HUES64 (cell line): ENCODE measurements at regions not wholly inside any gene's neighbourhood (a gene's known extent, or its start where the extent isn't known, plus 50 kb on each side); places are given as distances from the start of the nearest gene placed in this dataset.

ENCODE experiments used
- H3K27ac ChIP-seq: 2 replicates; pipeline ENCODE4 v1.7.0; 2013; ENCODE audit warnings: low read depth, low read length, inconsistent platforms
- H3K27me3 ChIP-seq: 2 replicates; pipeline ENCODE4 v1.6.1; 2013; ENCODE audit warnings: mild to moderate bottlenecking, low read length; ENCODE audit not compliant: insufficient read depth
- H3K36me3 ChIP-seq: 2 replicates; pipeline ENCODE4 v1.6.1; 2013; ENCODE audit warnings: mild to moderate bottlenecking, low read length; ENCODE audit not compliant: insufficient read depth
- H3K4me1 ChIP-seq: 2 replicates; pipeline ENCODE4 v1.6.1; 2013; ENCODE audit warnings: mild to moderate bottlenecking, low read length, moderate library complexity; ENCODE audit not compliant: insufficient read depth
- H3K4me3 ChIP-seq: 2 replicates; pipeline ENCODE4 v1.5.1; 2013; ENCODE audit warnings: mild to moderate bottlenecking, low read length, moderate library complexity
- H3K9ac ChIP-seq: 2 replicates; pipeline ENCODE4 v1.6.1; 2013; ENCODE audit warnings: mild to moderate bottlenecking, low read depth, low read length
- H3K9me3 ChIP-seq: 2 replicates; pipeline ENCODE4 v1.6.1; 2013; ENCODE audit warnings: low read depth, low read length; ENCODE audit not compliant: insufficient read depth
- whole genome bisulfite sequencing: fragments of 150-250, 120-280 bp; methylation state at CpG from one replicate; pipeline ENCODE4 v1.1.7; 2013; ENCODE audit warnings: missing lambda C conversion rate; 5-methylcytosine and 5-hydroxymethylcytosine counted together

DNA sequence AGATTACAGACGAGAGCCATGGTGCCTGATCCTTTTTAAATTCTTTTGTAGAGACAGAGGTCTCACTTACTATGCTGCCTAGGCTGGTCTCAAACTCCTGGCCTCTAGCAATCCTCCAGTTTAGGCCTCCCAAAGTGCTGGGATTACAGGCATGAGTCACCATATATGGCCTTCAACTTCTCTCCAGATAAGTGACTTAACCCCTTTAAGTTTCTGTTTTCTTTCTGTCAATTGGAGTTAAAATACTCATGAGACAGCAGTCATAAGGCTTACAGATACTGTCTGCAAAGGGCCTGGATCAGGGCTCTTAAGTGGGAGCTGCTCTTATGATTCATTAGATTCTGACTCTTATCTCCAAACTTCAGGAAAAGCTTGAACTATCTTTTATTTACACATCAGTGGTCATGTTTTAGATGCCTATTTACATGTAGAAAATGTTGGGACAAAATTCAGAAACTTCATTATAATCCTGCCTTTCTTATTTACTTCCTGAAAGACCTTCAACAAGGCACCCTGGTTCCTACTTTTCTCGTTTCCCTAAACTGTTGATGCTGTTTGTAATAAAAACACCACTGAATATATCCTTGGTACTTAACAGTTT, 271.5 kb upstream of the TBX3 start:
- Histone ChIP-seq H3K36me3 (no peaks in the 10 kb centered on the region), H3K27ac (no peak overlapping the region), H3K4me1 (no peaks in the 10 kb centered on the region), H3K4me3 (no peak overlapping the region), H3K9me3 (no peaks in the 10 kb centered on the region), H3K27me3 (no peaks in the 10 kb centered on the region), H3K9ac (no peak overlapping the region)
- WGBS, result 95% methylated on average over 2 of the region's 2 CpGs

DNA sequence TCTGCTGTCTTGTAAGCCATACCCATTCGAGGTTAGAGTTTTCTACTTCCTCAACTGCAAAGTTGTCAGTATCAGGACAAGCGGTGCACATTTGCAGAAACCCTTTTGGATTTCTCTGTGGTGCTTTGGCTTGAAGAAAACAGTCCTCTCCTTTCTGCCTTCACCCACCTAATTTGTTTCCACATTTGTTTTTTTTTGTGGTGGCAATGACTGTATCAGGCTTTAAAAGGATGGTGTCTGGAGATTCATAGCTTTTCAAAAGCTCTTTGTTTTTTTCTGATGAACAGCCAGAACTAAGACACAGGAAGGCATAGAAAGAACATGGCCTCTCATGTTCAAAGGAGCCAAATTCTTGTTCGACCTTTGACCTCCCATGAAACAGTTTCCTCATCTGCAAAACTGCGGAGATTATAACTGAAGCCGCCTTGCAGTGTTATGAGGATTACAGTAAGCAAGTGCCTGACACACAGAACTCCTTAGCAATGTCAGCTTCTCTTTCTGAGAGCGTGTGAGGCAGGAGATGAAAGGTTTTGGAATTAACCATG, 270.6 kb upstream of the TBX3 start:
- no peak overlapping the region for H3K27ac ChIP-seq
- H3K36me3 ChIP-seq, result no peaks in the 10 kb centered on the region
- H3K4me1 ChIP-seq, result no peaks in the 10 kb centered on the region
- no peaks in the 10 kb centered on the region for H3K9me3 ChIP-seq
- 90% methylated on average over 6 of the region's 6 CpGs for WGBS
- no peaks in the 10 kb centered on the region for H3K27me3 ChIP-seq
- no peak overlapping the region for H3K9ac ChIP-seq
- no peak overlapping the region for H3K4me3 ChIP-seq

DNA sequence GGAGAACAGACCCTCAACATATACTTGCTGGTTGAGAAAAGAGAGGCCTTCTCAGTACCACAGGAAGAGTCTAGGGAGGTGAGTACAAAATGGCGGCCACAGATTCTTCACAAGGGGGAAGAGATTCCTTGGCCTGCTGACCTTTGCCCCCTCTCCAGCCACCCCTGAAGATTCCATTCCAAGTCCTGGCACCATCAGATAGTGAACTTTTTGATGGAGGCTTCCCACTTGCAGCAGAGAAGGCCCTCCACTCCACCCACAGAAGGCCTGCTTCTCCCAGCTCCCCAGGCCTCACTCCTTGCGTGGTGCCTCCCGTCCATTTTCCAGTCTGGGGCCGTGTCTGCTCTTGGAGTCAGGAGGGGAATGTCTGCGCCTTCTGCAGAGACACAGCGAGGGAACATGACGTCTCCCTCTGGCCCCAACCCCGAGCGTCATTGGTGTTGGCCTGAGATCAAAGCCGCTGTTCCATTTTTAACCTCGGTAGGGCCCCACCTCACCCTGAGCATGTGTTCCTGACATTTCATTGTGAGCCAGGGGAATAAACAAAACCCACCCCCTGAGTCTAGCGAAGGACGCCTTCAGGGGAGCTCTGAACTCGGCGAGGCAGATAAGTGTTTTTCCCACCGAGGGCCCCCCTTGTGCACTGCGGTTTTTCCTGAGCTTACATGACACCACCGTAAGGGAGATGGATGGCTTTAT, 268.7 kb upstream of the TBX3 start:
- WGBS, result 91% methylated on average over 18 of the region's 18 CpGs
- Histone ChIP-seq H3K4me3 (no peak overlapping the region), H3K9ac (no peak overlapping the region), H3K36me3 (no peaks in the 10 kb centered on the region), H3K27ac (no peak overlapping the region), H3K27me3 (no peaks in the 10 kb centered on the region), H3K9me3 (no peaks in the 10 kb centered on the region), H3K4me1 (no peaks in the 10 kb centered on the region)

DNA sequence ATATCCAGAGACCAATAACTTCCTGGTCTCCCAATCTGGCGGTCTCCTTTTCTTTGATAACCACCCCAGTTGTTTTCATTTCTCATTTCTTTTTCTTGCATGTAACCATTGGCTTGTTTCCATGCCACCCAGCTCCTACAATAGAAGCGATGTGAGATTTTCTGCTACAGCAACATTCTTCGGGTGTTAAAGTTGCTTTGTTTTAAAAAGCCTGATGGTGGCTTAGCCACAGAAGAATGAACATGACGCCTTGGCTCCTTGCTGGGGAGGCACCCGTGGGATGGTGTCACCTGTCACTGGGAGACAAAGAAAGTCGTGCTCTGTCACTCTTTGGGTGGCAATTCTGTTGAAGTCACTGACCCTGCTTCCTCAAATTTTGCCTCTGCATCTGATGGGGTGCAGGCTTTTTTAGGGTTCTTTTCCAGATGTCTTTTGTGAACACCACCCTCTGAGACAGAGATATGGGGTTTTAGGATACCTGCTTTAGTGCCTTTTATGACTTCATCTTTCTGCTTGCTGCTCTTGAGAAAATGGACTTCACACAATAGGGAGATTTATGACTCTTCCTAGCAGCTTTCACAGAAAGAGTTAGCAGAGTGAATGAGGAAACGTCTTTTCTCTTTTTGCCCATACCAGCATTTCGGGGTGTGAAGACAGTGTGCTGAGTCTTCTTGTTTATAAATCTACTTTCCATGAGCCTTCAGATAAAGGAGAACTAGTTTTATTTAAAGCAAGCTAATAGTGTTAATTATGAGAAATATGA, 265.3 kb upstream of the TBX3 start:
- no peak overlapping the region for H3K4me3 ChIP-seq
- WGBS, result 85% methylated on average over 7 of the region's 8 CpGs
- H3K9me3 ChIP-seq, result no peaks in the 10 kb centered on the region
- H3K9ac ChIP-seq, result no peak overlapping the region
- H3K36me3 ChIP-seq, result no peaks in the 10 kb centered on the region
- H3K27me3 ChIP-seq, result no peaks in the 10 kb centered on the region
- H3K27ac ChIP-seq, result no peak overlapping the region
- no peaks in the 10 kb centered on the region for H3K4me1 ChIP-seq

DNA sequence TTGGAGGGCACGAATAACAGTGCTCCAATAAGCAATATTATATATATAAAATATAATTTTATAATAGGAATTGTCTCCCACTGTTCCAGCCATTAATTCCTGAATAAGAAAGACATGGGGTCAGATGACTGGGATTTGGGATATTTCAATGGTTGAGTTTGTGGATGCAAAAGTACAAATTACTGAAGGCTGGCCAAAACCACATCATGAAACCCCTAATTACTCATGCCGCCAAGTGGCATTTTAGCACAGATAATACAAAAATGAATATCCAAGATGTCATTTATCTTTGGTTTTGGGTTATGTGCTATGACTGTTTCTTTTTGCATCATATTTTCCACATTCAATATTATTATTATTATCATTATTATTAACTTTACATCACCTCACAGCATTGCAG, 261.4 kb upstream of the TBX3 start:
- Histone ChIP-seq H3K4me1 (no peaks in the 10 kb centered on the region), H3K4me3 (no peak overlapping the region), H3K9me3 (no peaks in the 10 kb centered on the region), H3K36me3 (no peaks in the 10 kb centered on the region), H3K27ac (no peak overlapping the region), H3K9ac (no peak overlapping the region), H3K27me3 (no peaks in the 10 kb centered on the region)
- no CpG with 5 or more reads among the region's 2 CpGs for WGBS

DNA sequence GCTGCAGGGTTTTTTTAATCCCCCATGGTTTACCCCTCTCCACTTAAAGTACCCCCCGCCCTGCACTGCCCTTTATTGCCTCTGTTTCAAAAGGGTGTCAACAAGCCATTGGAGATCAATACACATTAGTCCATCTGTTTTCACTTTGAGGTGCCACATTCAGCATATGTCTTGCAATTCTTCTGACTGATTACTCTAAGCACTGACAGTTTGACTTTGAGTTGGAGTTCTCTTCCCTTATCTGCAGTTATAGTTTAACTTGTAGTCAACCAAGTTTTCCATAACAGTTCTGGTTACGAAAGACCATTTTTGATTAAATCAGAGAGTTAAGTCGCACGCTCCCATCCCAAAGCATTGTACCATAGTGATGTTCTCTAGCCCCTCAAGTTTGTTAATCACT, 260.8 kb upstream of the TBX3 start:
- no peaks in the 10 kb centered on the region for H3K36me3 ChIP-seq
- WGBS, result 91% methylated on average over 4 of the region's 4 CpGs
- H3K27ac ChIP-seq, result no peak overlapping the region
- H3K4me1 ChIP-seq, result no peaks in the 10 kb centered on the region
- no peak overlapping the region for H3K4me3 ChIP-seq
- H3K9me3 ChIP-seq, result no peaks in the 10 kb centered on the region
- no peaks in the 10 kb centered on the region for H3K27me3 ChIP-seq
- H3K9ac ChIP-seq, result no peak overlapping the region

DNA sequence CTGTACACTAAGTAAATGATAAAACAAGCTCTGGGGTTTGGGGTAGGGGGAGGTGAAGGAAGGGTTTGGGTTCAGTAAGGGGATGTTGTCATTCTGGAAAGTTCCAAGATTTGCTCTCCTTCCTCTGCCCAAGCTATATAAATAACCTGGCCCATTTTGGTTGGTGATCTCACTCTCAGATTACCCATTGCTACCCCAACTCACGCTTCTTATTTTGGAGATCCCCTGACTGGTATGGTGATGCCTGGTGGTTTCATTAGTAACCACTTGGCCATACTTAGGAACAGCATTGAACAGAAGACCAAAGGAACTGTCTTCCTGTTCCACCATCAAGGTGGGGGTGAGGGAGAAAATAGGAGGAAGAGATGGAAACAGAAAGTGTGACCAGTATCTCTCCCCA, 259.6 kb upstream of the TBX3 start:
- Histone ChIP-seq H3K27ac (no peak overlapping the region), H3K27me3 (no peaks in the 10 kb centered on the region), H3K4me3 (no peak overlapping the region), H3K9me3 (no peaks in the 10 kb centered on the region), H3K36me3 (no peaks in the 10 kb centered on the region), H3K9ac (no peak overlapping the region), H3K4me1 (no peaks in the 10 kb centered on the region)
- WGBS, result 89% methylated on average over 1 of the region's 1 CpG

DNA sequence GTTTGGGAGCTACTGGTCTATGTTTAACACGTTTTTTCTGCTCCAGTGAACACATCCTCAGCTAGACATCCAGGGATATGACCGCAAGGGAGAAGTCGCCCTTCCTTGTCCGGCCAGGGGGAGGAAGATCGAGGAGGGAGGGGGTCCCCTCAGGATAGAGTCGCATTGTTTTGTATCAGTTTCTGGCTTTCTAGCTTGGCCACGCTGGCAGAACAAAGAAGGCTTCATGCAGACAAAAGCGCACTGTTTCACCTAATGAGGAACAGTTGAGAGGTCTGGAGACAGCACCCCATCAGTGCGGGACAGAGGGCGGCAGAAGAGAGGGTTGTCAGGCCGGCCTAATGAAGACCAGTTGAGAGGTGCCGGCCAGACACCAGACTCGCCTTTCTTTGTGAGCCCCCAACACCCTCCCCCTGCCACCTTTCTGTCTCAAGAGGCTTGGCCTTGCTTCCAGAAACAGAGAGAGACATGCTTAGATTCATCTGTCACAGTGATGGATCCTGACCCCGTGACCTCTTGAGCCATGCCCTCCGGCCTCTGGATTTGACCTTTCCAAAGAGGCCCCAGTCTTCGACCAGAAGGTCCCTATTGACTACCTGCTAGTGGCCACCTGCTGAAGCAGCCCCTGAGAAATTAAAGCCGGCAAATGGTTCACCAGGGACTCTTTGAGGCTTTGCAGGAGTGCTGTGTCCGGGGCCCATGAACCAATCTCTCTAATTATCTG, 254.7 kb upstream of the TBX3 start:
- H3K36me3 ChIP-seq, result no peaks in the 10 kb centered on the region
- no peaks in the 10 kb centered on the region; the same call in 1 of the 2 replicates for H3K4me1 ChIP-seq
- no peak overlapping the region for H3K4me3 ChIP-seq
- no peaks in the 10 kb centered on the region for H3K9me3 ChIP-seq
- no peak overlapping the region for H3K27ac ChIP-seq
- 89% methylated on average over 18 of the region's 18 CpGs for WGBS
- no peak overlapping the region for H3K9ac ChIP-seq
- H3K27me3 ChIP-seq, result no peaks in the 10 kb centered on the region

DNA sequence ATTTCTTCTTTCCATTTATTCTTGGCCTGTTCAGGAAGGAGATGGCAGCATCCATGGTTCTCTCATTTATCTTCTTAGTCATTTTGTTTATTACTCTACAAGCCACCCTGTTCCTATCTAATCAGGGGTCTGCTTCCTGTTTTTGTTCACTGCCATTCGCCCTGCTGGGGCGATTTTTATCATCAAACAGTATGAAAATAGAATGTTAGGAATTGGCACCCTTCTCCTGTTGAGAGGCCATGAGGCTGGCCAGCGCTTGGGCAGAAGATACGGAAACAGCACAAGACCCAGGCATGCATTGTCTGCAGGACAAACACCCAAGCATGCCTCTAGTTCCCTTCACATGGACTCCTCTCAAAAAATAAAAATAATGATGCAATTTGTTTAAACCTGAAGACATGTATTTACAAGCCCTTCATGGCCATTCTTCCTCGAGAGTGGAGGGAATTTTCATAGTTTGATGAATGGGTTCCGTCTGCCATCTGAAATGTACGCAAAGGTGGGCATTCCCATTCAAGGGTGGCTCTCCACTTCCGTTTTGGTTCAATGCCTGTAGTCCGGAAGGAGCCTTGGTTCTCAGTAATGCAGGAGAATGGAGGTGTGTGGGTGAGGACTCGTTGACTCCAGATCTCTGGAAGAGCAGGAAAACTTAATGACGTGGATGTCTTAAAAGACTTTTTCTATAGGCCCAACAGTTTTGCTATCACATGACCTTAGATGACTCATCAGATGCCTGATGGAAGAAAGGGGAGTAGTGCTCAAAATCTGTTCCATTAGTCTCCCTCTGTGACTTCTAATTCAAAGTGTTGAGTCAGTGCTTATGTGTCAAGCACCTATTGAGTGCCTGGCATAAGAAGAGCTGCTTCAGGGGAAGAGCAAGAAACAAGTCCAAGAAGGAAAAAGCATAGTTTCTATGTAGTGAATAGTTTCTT, 252.4 kb upstream of the TBX3 start:
- Histone ChIP-seq H3K27me3 (no peaks in the 10 kb centered on the region), H3K27ac (no peak overlapping the region), H3K4me1 (no peaks in the 10 kb centered on the region; the same call in 1 of the 2 replicates), H3K36me3 (no peaks in the 10 kb centered on the region), H3K9me3 (no peaks in the 10 kb centered on the region), H3K4me3 (no peak overlapping the region), H3K9ac (no peak overlapping the region)
- 84% methylated on average over 10 of the region's 11 CpGs for WGBS

DNA sequence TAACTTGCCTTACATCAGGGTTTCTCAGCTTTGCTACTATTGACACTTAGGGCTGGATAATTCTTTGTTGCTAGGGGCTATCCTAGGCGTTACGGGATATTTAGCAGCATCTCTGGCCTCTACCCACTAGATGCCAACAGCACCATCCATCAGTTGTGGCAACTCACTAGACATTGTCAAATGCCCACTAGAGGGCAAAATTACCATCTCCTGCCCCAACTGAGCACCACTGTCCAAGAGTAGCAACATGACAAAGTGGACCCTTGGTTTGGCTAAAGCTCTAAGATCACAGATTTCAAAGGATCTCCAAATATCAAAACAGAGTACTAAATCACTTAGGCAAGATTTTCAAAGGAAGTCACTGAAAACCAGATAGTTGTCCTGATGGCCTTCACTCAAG, 251.7 kb upstream of the TBX3 start:
- Histone ChIP-seq H3K4me3 (no peak overlapping the region), H3K9me3 (peaks cover 7% of the 10 kb centered on the region; the same call in 1 of the 2 replicates), H3K27me3 (no peaks in the 10 kb centered on the region), H3K9ac (no peak overlapping the region), H3K27ac (no peak overlapping the region), H3K36me3 (no peaks in the 10 kb centered on the region), H3K4me1 (no peaks in the 10 kb centered on the region; the same call in 1 of the 2 replicates)
- WGBS, result 100% methylated on average over 2 of the region's 2 CpGs
